GM12878 (cell line): ENCODE measurements at regions not wholly inside any gene's neighbourhood (a gene's known extent, or its start where the extent isn't known, plus 50 kb on each side); places are given as distances from the start of the nearest gene placed in this dataset.

ENCODE experiments used
- BACH1 ChIP-seq: fragments of 450-650 bp; IDR thresholded peaks from 2 replicates; pipeline ENCODE4 v1.6.1; 2017; ENCODE audit warnings: mild to moderate bottlenecking, borderline replicate concordance
- CEBPB ChIP-seq, 2 experiments: fragments of 150-350 bp in 1 of 2; IDR thresholded peaks; 2 replicates each; pipeline ENCODE4 v1.6.1; 2012 to 2014; ENCODE audit warnings: low read depth in 2 of 2, low read length in 2 of 2, borderline replicate concordance in 1 of 2, inconsistent platforms in 1 of 2
- POLR2AphosphoS5 ChIP-seq: IDR thresholded peaks from 2 replicates; pipeline ENCODE4 v1.6.1; 2011; ENCODE audit warnings: mild to moderate bottlenecking, low read length, inconsistent platforms
- ZNF274 ChIP-seq: IDR thresholded peaks from one replicate; pipeline ENCODE4 v1.8.0; 2011; ENCODE audit not compliant: insufficient read length, insufficient read depth
- TF ChIP-seq, protein P1 (sequence below), 3 experiments: IDR thresholded peaks in 2 of 3; conservative IDR thresholded peaks in 1 of 3; 2 replicates each; pipeline ENCODE4 v1.5.1; 2011; ENCODE audit warnings: low read depth in 3 of 3, low read length in 3 of 3, mild to moderate bottlenecking in 3 of 3, control low read depth in 2 of 3, moderate library complexity in 2 of 3, inconsistent platforms in 1 of 3, mixed read lengths in 1 of 3; ENCODE audit not compliant: control insufficient read depth in 2 of 3, insufficient read depth in 1 of 3; ENCODE audit errors: extremely low read depth in 1 of 3
- TF ChIP-seq, protein P2 (sequence below): fragments of 450-650 bp; IDR thresholded peaks from 2 replicates; pipeline ENCODE4 v1.6.1; 2017; ENCODE audit warnings: mild to moderate bottlenecking, moderate library complexity
- TF ChIP-seq, protein P3 (sequence below): IDR thresholded peaks from 2 replicates; pipeline ENCODE4 v1.6.1; 2012; ENCODE audit warnings: low read depth, low read length, improper control_type of control experiment

DNA sequence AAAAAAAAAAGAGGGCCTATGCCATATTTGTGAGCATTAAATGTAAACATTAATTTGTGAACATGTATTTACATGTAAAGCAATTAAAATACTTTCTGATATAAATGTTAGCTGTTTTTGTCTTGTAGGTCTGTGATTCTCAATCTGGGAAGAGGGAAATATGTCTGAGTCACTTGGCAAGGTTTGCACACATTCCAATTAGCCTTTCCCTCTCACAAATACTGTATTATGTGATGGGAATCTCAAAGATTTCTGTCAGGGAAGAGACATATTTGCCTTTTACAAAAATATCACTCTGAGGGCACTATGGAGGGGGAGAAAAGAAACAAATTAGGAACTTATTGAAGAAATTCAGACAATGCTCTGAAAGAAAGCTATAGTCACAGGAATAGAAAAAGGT, 483.6 kb downstream of the GBE1 start:
- TF ChIP-seq, protein P1, sequence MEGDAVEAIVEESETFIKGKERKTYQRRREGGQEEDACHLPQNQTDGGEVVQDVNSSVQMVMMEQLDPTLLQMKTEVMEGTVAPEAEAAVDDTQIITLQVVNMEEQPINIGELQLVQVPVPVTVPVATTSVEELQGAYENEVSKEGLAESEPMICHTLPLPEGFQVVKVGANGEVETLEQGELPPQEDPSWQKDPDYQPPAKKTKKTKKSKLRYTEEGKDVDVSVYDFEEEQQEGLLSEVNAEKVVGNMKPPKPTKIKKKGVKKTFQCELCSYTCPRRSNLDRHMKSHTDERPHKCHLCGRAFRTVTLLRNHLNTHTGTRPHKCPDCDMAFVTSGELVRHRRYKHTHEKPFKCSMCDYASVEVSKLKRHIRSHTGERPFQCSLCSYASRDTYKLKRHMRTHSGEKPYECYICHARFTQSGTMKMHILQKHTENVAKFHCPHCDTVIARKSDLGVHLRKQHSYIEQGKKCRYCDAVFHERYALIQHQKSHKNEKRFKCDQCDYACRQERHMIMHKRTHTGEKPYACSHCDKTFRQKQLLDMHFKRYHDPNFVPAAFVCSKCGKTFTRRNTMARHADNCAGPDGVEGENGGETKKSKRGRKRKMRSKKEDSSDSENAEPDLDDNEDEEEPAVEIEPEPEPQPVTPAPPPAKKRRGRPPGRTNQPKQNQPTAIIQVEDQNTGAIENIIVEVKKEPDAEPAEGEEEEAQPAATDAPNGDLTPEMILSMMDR (IDR thresholded peaks at IDR 0.05 in 2 of 3, conservative IDR thresholded peaks at IDR 0.05 in 1 of 3; ENCODE audit: control insufficient read depth in 2 of 3, extremely low read depth in 1 of 3, insufficient read depth in 1 of 3, low read depth in 3 of 3, low read length in 3 of 3) = no peak
- TF ChIP-seq CEBPB (IDR thresholded peaks at IDR 0.05; ENCODE audit: borderline replicate concordance in 1 of 2, low read depth in 2 of 2, low read length in 2 of 2) (no peak), ZNF274 (no peak), POLR2AphosphoS5 (no peak), BACH1 (no peak)
- TF ChIP-seq, protein P2, sequence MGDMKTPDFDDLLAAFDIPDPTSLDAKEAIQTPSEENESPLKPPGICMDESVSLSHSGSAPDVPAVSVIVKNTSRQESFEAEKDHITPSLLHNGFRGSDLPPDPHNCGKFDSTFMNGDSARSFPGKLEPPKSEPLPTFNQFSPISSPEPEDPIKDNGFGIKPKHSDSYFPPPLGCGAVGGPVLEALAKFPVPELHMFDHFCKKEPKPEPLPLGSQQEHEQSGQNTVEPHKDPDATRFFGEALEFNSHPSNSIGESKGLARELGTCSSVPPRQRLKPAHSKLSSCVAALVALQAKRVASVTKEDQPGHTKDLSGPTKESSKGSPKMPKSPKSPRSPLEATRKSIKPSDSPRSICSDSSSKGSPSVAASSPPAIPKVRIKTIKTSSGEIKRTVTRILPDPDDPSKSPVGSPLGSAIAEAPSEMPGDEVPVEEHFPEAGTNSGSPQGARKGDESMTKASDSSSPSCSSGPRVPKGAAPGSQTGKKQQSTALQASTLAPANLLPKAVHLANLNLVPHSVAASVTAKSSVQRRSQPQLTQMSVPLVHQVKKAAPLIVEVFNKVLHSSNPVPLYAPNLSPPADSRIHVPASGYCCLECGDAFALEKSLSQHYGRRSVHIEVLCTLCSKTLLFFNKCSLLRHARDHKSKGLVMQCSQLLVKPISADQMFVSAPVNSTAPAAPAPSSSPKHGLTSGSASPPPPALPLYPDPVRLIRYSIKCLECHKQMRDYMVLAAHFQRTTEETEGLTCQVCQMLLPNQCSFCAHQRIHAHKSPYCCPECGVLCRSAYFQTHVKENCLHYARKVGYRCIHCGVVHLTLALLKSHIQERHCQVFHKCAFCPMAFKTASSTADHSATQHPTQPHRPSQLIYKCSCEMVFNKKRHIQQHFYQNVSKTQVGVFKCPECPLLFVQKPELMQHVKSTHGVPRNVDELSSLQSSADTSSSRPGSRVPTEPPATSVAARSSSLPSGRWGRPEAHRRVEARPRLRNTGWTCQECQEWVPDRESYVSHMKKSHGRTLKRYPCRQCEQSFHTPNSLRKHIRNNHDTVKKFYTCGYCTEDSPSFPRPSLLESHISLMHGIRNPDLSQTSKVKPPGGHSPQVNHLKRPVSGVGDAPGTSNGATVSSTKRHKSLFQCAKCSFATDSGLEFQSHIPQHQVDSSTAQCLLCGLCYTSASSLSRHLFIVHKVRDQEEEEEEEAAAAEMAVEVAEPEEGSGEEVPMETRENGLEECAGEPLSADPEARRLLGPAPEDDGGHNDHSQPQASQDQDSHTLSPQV = no peak
- TF ChIP-seq, protein P3, sequence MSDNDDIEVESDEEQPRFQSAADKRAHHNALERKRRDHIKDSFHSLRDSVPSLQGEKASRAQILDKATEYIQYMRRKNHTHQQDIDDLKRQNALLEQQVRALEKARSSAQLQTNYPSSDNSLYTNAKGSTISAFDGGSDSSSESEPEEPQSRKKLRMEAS = no peak
